ENCODE measurements at regions not wholly inside any gene's neighbourhood (a gene's known extent, or its start where the extent isn't known, plus 50 kb on each side); places are given as distances from the start of the nearest gene placed in this dataset.

DNA sequence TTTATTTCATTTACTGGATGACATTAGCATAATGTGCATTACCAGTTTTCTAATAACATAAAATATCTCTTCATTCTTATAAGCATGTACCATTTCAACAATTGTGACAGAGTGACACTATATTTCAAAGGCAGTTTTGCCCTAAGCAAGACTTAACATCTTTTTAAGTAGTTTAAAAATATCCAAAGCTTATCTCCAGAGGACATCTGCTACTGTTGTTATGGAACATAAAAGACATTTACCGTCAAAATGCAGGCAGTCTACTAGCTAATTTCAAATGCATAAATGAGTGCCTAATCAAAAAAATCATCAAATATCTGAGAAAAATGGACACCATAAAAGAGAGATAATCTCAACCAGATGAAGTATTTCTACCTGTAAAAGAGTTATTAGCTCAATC is 782.4 kb upstream of the BRINP3 start:
- Histone ChIP-seq H2AFZ (ENCODE audit: low read length) (no peak overlapping the region), H2BK12ac (ENCODE audit: insufficient read length, low read depth, low read length) (no peak overlapping the region), H2BK5ac (ENCODE audit: insufficient read length, low read length) (no peak overlapping the region), H3K4me1 (ENCODE audit: insufficient read depth, low read length) (no peaks in the 10 kb centered on the region), H3K4ac (ENCODE audit: low read depth, low read length) (no peak overlapping the region), H2BK120ac (ENCODE audit: low read depth, low read length, poor library complexity, severe bottlenecking) (no peak overlapping the region), H3K9ac (ENCODE audit: extremely low read depth, insufficient read length, low read length) (no peak overlapping the region), H3K23me2 (ENCODE audit: insufficient read length, low read depth, low read length, poor library complexity, severe bottlenecking) (no peaks in the 10 kb centered on the region), H4K8ac (replicated peaks; ENCODE audit: insufficient read length, low read depth, low read length) (no peak overlapping the region), H3K14ac (ENCODE audit: insufficient read depth, low read length) (no peak overlapping the region), H4K91ac (ENCODE audit: insufficient read length, low read depth, low read length) (no peak overlapping the region), H3K79me1 (ENCODE audit: insufficient read depth, low read depth, low read length, poor library complexity, severe bottlenecking) (no peaks in the 10 kb centered on the region), H2AK5ac (ENCODE audit: insufficient read length, low read length) (no peak overlapping the region), H3K23ac (ENCODE audit: insufficient read length, low read depth, low read length) (no peak overlapping the region), H3K4me2 (ENCODE audit: insufficient read depth, insufficient read length, low read length) (no peak overlapping the region), H2BK15ac (ENCODE audit: low read depth, low read length) (no peak overlapping the region), H3K27me3 (ENCODE audit: insufficient read depth, low read length) (no peaks in the 10 kb centered on the region), H3K18ac (ENCODE audit: insufficient read length, low read depth, low read length) (no peak overlapping the region), H3T11ph (ENCODE audit: low read length) (no peak overlapping the region), H3K79me2 (ENCODE audit: insufficient read depth, low read length) (no peaks in the 10 kb centered on the region), H3K56ac (ENCODE audit: insufficient read length, low read depth, low read length) (no peak overlapping the region), H4K5ac (ENCODE audit: insufficient read length, low read depth, low read length) (no peak overlapping the region), H3K27ac (ENCODE audit: insufficient read length, low read depth, low read length) (no peak overlapping the region), H2BK20ac (ENCODE audit: low read depth, low read length, poor library complexity, severe bottlenecking) (no peak overlapping the region), H3K9me3 (ENCODE audit: control insufficient read depth, low read depth, low read length) (no peaks in the 10 kb centered on the region), H4K20me1 (ENCODE audit: control insufficient read depth, insufficient read depth, insufficient read length) (no peaks in the 10 kb centered on the region)
- no peak overlapping the region for H3K27ac Mint-ChIP-seq
- no peak for TF ChIP-seq CTCF (conservative IDR thresholded peaks at IDR 0.05)
- H3K4me1 Mint-ChIP-seq = no peaks in the 10 kb centered on the region
- no peaks in the 10 kb centered on the region for H3K36me3 Mint-ChIP-seq (ENCODE audit: insufficient read depth in 1 of 3, low read depth in 3 of 3)
- no peak overlapping the region for H3K4me3 Mint-ChIP-seq
- no peaks in the 10 kb centered on the region for H3K27me3 Mint-ChIP-seq (ENCODE audit: low read depth)
- no peaks in the 10 kb centered on the region for H3K9me3 Mint-ChIP-seq
- no peak for DNase-seq
- no CpG with 5 or more reads among the region's 1 CpG for WGBS (ENCODE audit: extremely low coverage, insufficient read length, low lambda C conversion rate)
